ENCODE measurements at regions not wholly inside any gene's neighbourhood (a gene's known extent, or its start where the extent isn't known, plus 50 kb on each side); places are given as distances from the start of the nearest gene placed in this dataset.

GRCh38 chr2:175811971-175812370 lies 190.1 kb downstream of the LNPK start:
- Histone ChIP-seq H3K18ac (ENCODE audit: extremely low read depth, low read length) (no peak overlapping the region), H2AK5ac (ENCODE audit: low read depth, low read length) (no peak overlapping the region), H2AFZ (ENCODE audit: low read length) (no peak overlapping the region), H4K91ac (replicated peaks; ENCODE audit: insufficient read length, low read length) (no peak overlapping the region), H3K27ac (ENCODE audit: low read depth, low read length) (no peak overlapping the region), H3K23ac (ENCODE audit: insufficient read length) (no peak overlapping the region), H3K9ac (replicated peaks in 1 of 4; ENCODE audit: extremely low read depth in 1 of 4, low read depth in 3 of 4, low read length in 3 of 4) (no peak overlapping the region), H2BK15ac (ENCODE audit: low read length) (no peak overlapping the region), H3K9me3 (ENCODE audit: insufficient read depth in 2 of 2, low read depth in 1 of 2, low read length in 1 of 2) (peaks cover 6 to 14% of the 10 kb centered on the region in 2 experiments; a peak in 3 of 4 replicates), H3K4me3 (ENCODE audit: extremely low read depth in 1 of 4, insufficient read depth in 2 of 4, low read depth in 3 of 4, low read length in 4 of 4) (no peak overlapping the region), H4K5ac (ENCODE audit: insufficient read length, low read depth, low read length) (no peak overlapping the region), H2BK20ac (ENCODE audit: low read length) (no peak overlapping the region), H3K36me3 (ENCODE audit: control insufficient read depth in 2 of 4, insufficient read depth in 4 of 4, low read length in 3 of 4) (no peaks in the 10 kb centered on the region), H3K14ac (ENCODE audit: insufficient read length) (no peak overlapping the region), H2BK5ac (ENCODE audit: low read depth, low read length) (no peak overlapping the region), H3K79me1 (ENCODE audit: low read depth, low read length) (no peaks in the 10 kb centered on the region), H3K23me2 (ENCODE audit: low read depth, low read length) (no peaks in the 10 kb centered on the region), H3K27me3 (replicated peaks in 1 of 4; ENCODE audit: control insufficient read depth in 3 of 4, extremely low read depth in 1 of 4, insufficient read depth in 3 of 4, low read length in 3 of 4) (no peaks in the 10 kb centered on the region), H3K79me2 (ENCODE audit: control insufficient read depth in 1 of 2, insufficient read depth in 2 of 2, low read length in 2 of 2) (no peaks in the 10 kb centered on the region), H3K4ac (replicated peaks; ENCODE audit: insufficient read length, low read depth, low read length) (no peak overlapping the region), H3K4me1 (replicated peaks in 1 of 4; ENCODE audit: control insufficient read depth in 3 of 4, insufficient read depth in 4 of 4, low read length in 3 of 4) (no peaks in the 10 kb centered on the region), H2BK12ac (ENCODE audit: low read depth, low read length) (no peak overlapping the region), H4K8ac (ENCODE audit: extremely low read depth, insufficient read depth, low read length) (no peak overlapping the region), H4K20me1 (replicated peaks in 1 of 2; ENCODE audit: control insufficient read depth in 1 of 2, insufficient read depth in 2 of 2, low read length in 2 of 2) (no peaks in the 10 kb centered on the region), H2BK120ac (replicated peaks; ENCODE audit: low read depth, low read length) (no peak overlapping the region), H3K56ac (replicated peaks; ENCODE audit: insufficient read length, low read depth, low read length) (no peak overlapping the region), H3K4me2 (ENCODE audit: insufficient read depth in 1 of 2, low read depth in 2 of 2, low read length in 2 of 2) (no peak overlapping the region)
- CTCF ChIA-PET (ENCODE audit: partially characterized antibody) = interaction anchor here (0.7 to 1.0 kb wide), 2 partner anchors 124 to 1717 kb away, joined by 3 read pairs; no protein-coding TSS in a partner anchor
- WGBS, 2 experiments (ENCODE audit: extremely low coverage in 1 of 2, insufficient coverage in 1 of 2, insufficient read length in 1 of 2, insufficient replicate concordance in 2 of 2, low coverage in 1 of 2, low lambda C conversion rate in 2 of 2, missing lambda C conversion rate in 1 of 2) = 100% methylated on average over 2 of the region's 2 CpGs; no CpG with 5 or more reads in 1 of the 2 experiments
- DNase-seq (ENCODE audit: low read depth in 1 of 2, low spot score in 2 of 2) (no peak), FAIRE-seq (no peak)
- POLR2A ChIA-PET (ENCODE audit: partially characterized antibody) = no interaction called here
- TF ChIP-seq TAF1 (IDR thresholded peaks at IDR 0.05; ENCODE audit: low read depth, low read length) = no peak
- no peak for TF ChIP-seq HDAC2 (IDR thresholded peaks at IDR 0.05; ENCODE audit: borderline replicate concordance in 1 of 2, low read depth in 2 of 2, low read length in 2 of 2)
- no peak for TF ChIP-seq SIN3A (conservative IDR thresholded peaks at IDR 0.05 in 1 of 2, IDR thresholded peaks at IDR 0.05 in 1 of 2; ENCODE audit: low read depth in 1 of 2, low read length in 2 of 2)
- no peak for TF ChIP-seq RNF2 (IDR thresholded peaks at IDR 0.05; ENCODE audit: borderline replicate concordance, low read depth, low read length, missing control alignments, poor library complexity, severe bottlenecking)
- no peak for TF ChIP-seq CBX8 (IDR thresholded peaks at IDR 0.05; ENCODE audit: borderline replicate concordance, low read depth, low read length)
- TF ChIP-seq EGR1 (IDR thresholded peaks at IDR 0.05; ENCODE audit: borderline replicate concordance, low read depth, low read length) = no peak
- no peak for TF ChIP-seq GTF2F1 (IDR thresholded peaks at IDR 0.05; ENCODE audit: borderline replicate concordance, low read depth, low read length)
- no peak for TF ChIP-seq SIRT6 (IDR thresholded peaks at IDR 0.05; ENCODE audit: low read length)
- TF ChIP-seq BACH1 (IDR thresholded peaks at IDR 0.05; ENCODE audit: low read length) = no peak
- TF ChIP-seq, protein P1, sequence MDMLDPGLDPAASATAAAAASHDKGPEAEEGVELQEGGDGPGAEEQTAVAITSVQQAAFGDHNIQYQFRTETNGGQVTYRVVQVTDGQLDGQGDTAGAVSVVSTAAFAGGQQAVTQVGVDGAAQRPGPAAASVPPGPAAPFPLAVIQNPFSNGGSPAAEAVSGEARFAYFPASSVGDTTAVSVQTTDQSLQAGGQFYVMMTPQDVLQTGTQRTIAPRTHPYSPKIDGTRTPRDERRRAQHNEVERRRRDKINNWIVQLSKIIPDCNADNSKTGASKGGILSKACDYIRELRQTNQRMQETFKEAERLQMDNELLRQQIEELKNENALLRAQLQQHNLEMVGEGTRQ (IDR thresholded peaks at IDR 0.05; ENCODE audit: low read length) = no peak

Data from H1 (cell line).